HepG2 (cell line): ENCODE measurements at regions not wholly inside any gene's neighbourhood (a gene's known extent, or its start where the extent isn't known, plus 50 kb on each side); places are given as distances from the start of the nearest gene placed in this dataset.
"Not testable (repeated sequence)": the region's sequence is repeated elsewhere in the genome, so short reads cannot be mapped to it uniquely, and the experiment has no call there.

Experiments used
- ATAC-seq: fragments of 200-7000 bp; cut with Tn5 transposase; 3 replicates; pipeline ENCODE4 v1.9.1; 2020; ENCODE audit warnings: mild to moderate bottlenecking, moderate library complexity
- BruUV-seq: library from RNA; stranded (reverse); fragments of 400-500 nt; replicated peaks from 2 replicates; lab custom pipeline; 2021; lab: Mats Ljungman, UMichigan
- CTCF ChIA-PET: fragments of 300-600 bp; formaldehyde crosslinking; extraction: SDS; loops from one replicate; lab custom pipeline; 2021; ENCODE audit warnings: low total read pairs, inconsistent platforms, low intra/inter-chr PET ratio; lab: Yijun Ruan, JAX
- POLR2A ChIA-PET: fragments of 350-600 bp; sonication (Branson Sonifier 250); formaldehyde crosslinking; loops from one replicate; lab custom pipeline; 2020; ENCODE audit warnings: antibody characterized with exemption, inconsistent platforms; lab: Yijun Ruan, JAX
- DNase-seq: peaks from one replicate; pipeline ENCODE4 v3.0.0-alpha.2; 2015; ENCODE audit warnings: low spot score
- FAIRE-seq: peaks from 3 replicates; lab custom pipeline; 2011; peaks lifted over from hg19 to GRCh38; lab: Jason Lieb, UNC
- H2AFZ ChIP-seq: one replicate; pipeline ENCODE4 v1.6.1; 2011; ENCODE audit warnings: low read length, inconsistent platforms
- H3K27ac ChIP-seq: fragments of 300-600 bp; 3 replicates; pipeline ENCODE4 v1.8.0; 2011; ENCODE audit warnings: mixed run types, mild to moderate bottlenecking, mixed read lengths, low read length, inconsistent platforms; ENCODE audit not compliant: insufficient read depth; ENCODE audit errors: extremely low read length
- H3K27me3 ChIP-seq, 2 experiments: fragments of 200-600 bp in 1 of 2; 2 replicates in 1 of 2; 3 replicates in 1 of 2; pipeline versions ENCODE4 v1.6.0 to v1.8.0; 2011; ENCODE audit warnings: low read length in 2 of 2, mild to moderate bottlenecking in 2 of 2, moderate library complexity in 2 of 2, inconsistent platforms in 1 of 2; ENCODE audit not compliant: insufficient read depth in 2 of 2, control insufficient read depth in 1 of 2
- H3K36me3 ChIP-seq, 2 experiments: fragments of 200-600 bp in 1 of 2; replicated peaks in 1 of 2; 2 replicates in 1 of 2; 3 replicates in 1 of 2; pipeline versions ENCODE4 v1.5.1 to v1.8.0; 2011; ENCODE audit warnings: low read length in 2 of 2, inconsistent platforms in 1 of 2; ENCODE audit not compliant: insufficient read depth in 2 of 2, control insufficient read depth in 1 of 2
- H3K4me1 ChIP-seq: 2 replicates; pipeline ENCODE4 v1.5.1; 2012; ENCODE audit warnings: low read length, inconsistent platforms; ENCODE audit not compliant: insufficient read depth
- H3K4me2 ChIP-seq: 2 replicates; pipeline ENCODE4 v1.6.0; 2011; ENCODE audit warnings: low read depth, low read length, inconsistent platforms
- H3K4me3 ChIP-seq, 3 experiments: fragments of 200-600 bp in 1 of 3; sonication (generic), shearing (Covaris generic) in 1 of 3; replicated peaks in 1 of 3; 2 replicates each; pipeline ENCODE4 v1.5.1; 2011 to 2016; ENCODE audit warnings: low read length in 3 of 3, inconsistent platforms in 2 of 3, low read depth in 2 of 3, mild to moderate bottlenecking in 2 of 3, control low read depth in 1 of 3, mixed read lengths in 1 of 3; ENCODE audit not compliant: insufficient read depth in 1 of 3
- H3K79me2 ChIP-seq: one replicate; pipeline ENCODE4 v1.6.1; 2011; ENCODE audit warnings: low read length, inconsistent platforms; ENCODE audit not compliant: insufficient read depth
- H3K9ac ChIP-seq: 2 replicates; pipeline ENCODE4 v1.6.0; 2011; ENCODE audit warnings: mild to moderate bottlenecking, low read depth, low read length, inconsistent platforms; ENCODE audit not compliant: insufficient read depth
- H3K9me3 ChIP-seq: 2 replicates; pipeline ENCODE4 v1.5.1; 2012; ENCODE audit warnings: mild to moderate bottlenecking, low read length
- H4K20me1 ChIP-seq: 2 replicates; pipeline ENCODE4 v1.6.0; 2011; ENCODE audit warnings: inconsistent platforms, mild to moderate bottlenecking, low read length, moderate library complexity; ENCODE audit not compliant: insufficient read depth
- MAFF ChIP-seq: IDR thresholded peaks from 2 replicates; pipeline ENCODE4 v1.6.1; 2011; ENCODE audit warnings: low read depth, low read length, improper control_type of control experiment
- MAFK ChIP-seq, 2 experiments: IDR thresholded peaks in 1 of 2; conservative IDR thresholded peaks in 1 of 2; 2 replicates each; pipeline ENCODE4 v1.6.1; 2011; ENCODE audit warnings: improper control_type of control experiment in 2 of 2, low read length in 2 of 2
- WGBS: methylation state at CpG from one replicate; pipeline ENCODE4 v1.1.6; 2017; ENCODE audit warnings: low lambda C conversion rate; 5-methylcytosine and 5-hydroxymethylcytosine counted together
- in situ Hi-C: cut with HindIII; loops from 2 replicates; pipeline ENCODE4 v1.10.0; 2017; ENCODE audit warnings: low pct_unique_long_range_greater_than_20kb; ENCODE audit not compliant: extremely low pct_ligation_motif_present
- intact Hi-C: fragments of 100-400 bp; cut with micrococcal nuclease; formaldehyde crosslinking; loops from one replicate; pipeline ENCODE4 v1.10.0; 2022; ENCODE audit not compliant: unreplicated experiment

DNA sequence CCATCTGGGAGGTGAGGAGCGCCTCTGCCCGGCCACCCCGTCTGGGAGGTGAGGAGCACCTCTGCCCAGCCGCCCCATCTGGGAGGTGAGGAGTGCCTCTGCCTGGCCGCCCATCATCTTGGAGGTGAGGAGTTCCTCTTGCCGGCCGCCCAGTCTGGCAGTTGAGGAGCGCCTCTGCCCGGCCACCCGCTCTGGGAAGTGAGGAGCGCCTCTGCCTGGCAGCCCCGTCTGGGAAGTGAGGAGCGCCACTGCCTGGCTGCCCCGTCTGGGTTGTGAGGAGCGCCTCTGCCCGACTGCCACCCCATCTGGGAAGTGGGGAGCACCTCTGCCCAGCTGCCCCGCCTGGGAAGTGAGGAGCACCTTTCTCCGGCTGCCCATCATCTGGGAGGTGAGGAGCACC is 230.0 kb upstream of the POTED start:
- WGBS: 62% methylated on average over 6 of the region's 18 CpGs
- BruUV-seq, in situ Hi-C loops, H3K4me1 ChIP-seq, ATAC-seq, H3K79me2 ChIP-seq, DNase-seq, H3K27ac ChIP-seq, H4K20me1 ChIP-seq, H2AFZ ChIP-seq, H3K4me3 ChIP-seq, POLR2A ChIA-PET, H3K27me3 ChIP-seq, CTCF ChIA-PET, H3K4me2 ChIP-seq, H3K36me3 ChIP-seq, FAIRE-seq, intact Hi-C loops, H3K9ac ChIP-seq: not testable (repeated sequence)
- peaks cover 29% of the 10 kb centered on the region for H3K9me3 ChIP-seq

DNA sequence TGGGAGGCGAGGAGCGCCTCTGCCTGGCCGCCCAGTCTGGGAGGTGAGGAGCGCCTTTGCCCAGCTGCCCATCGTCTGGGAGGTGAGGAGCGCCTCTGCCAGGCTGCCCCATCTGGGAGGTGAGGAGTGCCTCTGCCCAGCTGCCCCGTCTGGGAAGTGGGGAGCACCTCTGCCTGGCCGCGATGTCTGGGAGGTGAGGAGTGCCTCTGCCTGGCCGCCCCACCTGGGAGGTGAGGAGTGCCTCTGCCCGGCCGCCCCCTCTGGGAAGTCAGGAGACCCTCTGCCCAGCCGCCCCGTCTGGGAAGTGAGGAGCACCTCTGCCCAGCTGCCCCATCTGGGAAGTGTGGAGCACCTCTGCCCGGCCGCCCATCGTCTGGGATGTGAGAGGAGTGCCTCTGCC is 229.0 kb upstream of the POTED start:
- H2AFZ ChIP-seq, in situ Hi-C loops, BruUV-seq, CTCF ChIA-PET, ATAC-seq, H4K20me1 ChIP-seq, intact Hi-C loops, H3K79me2 ChIP-seq, H3K4me2 ChIP-seq, H3K4me1 ChIP-seq, H3K27me3 ChIP-seq, H3K9ac ChIP-seq, DNase-seq, FAIRE-seq, POLR2A ChIA-PET, H3K4me3 ChIP-seq, H3K27ac ChIP-seq, H3K36me3 ChIP-seq: not testable (repeated sequence)
- H3K9me3 ChIP-seq: peaks cover 31% of the 10 kb centered on the region
- no CpG with 5 or more reads among the region's 17 CpGs for WGBS

DNA sequence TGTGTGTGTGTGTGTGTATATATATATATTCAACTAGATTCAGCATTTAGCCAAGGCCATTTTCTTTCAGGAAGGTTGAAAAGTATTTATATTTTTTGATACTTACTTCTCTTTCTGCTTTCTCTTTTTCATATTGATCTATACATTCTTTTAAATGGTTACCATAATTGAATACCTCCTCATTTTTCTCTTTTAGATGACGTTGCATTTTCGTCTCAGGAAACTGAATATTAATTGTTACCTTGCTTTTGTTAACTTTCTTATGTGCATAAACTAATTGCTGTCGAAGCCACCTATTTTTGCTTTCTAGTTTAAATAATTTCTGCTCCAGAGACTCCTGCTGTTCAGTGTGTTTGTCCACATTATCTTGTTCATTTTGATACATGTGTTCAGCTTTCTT is 225.4 kb upstream of the POTED start:
- H3K4me1 ChIP-seq, H3K27ac ChIP-seq, H3K4me3 ChIP-seq, ATAC-seq, H3K27me3 ChIP-seq, H3K4me2 ChIP-seq, in situ Hi-C loops, H3K36me3 ChIP-seq, FAIRE-seq, DNase-seq, CTCF ChIA-PET, intact Hi-C loops, BruUV-seq, H3K9ac ChIP-seq, H3K79me2 ChIP-seq, H4K20me1 ChIP-seq, H2AFZ ChIP-seq, POLR2A ChIA-PET: not testable (repeated sequence)
- peaks cover 21% of the 10 kb centered on the region for H3K9me3 ChIP-seq
- TF ChIP-seq MAFK (conservative IDR thresholded peaks at IDR 0.05 in 1 of 2, IDR thresholded peaks at IDR 0.05 in 1 of 2; ENCODE audit: low read length in 2 of 2) (peak; percentile 47 to 79; a peak in 3 of 4 replicates), MAFF (peak; percentile 80)
- WGBS: under 1% methylated on average over 3 of the region's 3 CpGs

DNA sequence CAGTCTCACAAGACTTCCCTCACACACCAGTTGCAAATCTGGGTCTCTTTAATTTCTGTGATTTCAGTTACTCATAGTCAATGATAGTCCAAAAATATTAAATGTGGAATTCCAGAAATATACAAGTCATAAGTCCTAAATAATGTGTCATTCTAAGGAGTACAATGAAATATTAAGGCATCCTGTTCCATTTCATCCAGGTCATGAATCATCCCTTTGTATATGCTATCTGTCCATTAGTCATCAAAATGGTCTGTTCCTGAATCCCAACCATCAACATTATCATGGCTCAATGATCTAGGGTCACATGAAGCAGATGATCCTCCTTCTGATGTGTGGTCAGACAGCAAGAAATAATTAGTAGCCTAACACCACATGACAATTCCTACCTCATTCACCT is 200.4 kb upstream of the POTED start:
- CTCF ChIA-PET, BruUV-seq, H3K9ac ChIP-seq, H3K4me3 ChIP-seq, H3K4me2 ChIP-seq, in situ Hi-C loops, H2AFZ ChIP-seq, POLR2A ChIA-PET, DNase-seq, H4K20me1 ChIP-seq, H3K27ac ChIP-seq, intact Hi-C loops, H3K79me2 ChIP-seq, FAIRE-seq, H3K27me3 ChIP-seq, H3K36me3 ChIP-seq, H3K4me1 ChIP-seq, ATAC-seq: not testable (repeated sequence)
- H3K9me3 ChIP-seq: peaks cover 33% of the 10 kb centered on the region
